Stomach (tissue), 8 donors: ENCODE measurements at regions not wholly inside any gene's neighbourhood (a gene's known extent, or its start where the extent isn't known, plus 50 kb on each side); places are given as distances from the start of the nearest gene placed in this dataset.
A peak's percentile ranks its signal among the peaks of the same experiment; 100 is the strongest.

Experiments used
- DNase-seq, 2 donors: peaks; one replicate each; pipeline versions ENCODE4 v3.0.0 to v3.0.0-alpha.2; 2013 to 2019
- H3K27ac ChIP-seq, 5 donors: fragments of 200-600 bp in 4 of 5; sonication (generic) in 4 of 5; one replicate each; pipeline ENCODE4 v1.5.1; 2013 to 2019; ENCODE audit warnings: mild to moderate bottlenecking in 1 of 5, moderate library complexity in 1 of 5
- H3K27me3 ChIP-seq, 3 donors: fragments of 200-600 bp; sonication (generic); one replicate each; pipeline ENCODE4 v1.5.1; 2017 to 2019; ENCODE audit warnings: mixed run types in 1 of 3
- H3K36me3 ChIP-seq, 4 donors: fragments of 200-600 bp; sonication (generic); 1 replicate in 3 of 4; 2 replicates in 1 of 4; pipeline ENCODE4 v1.5.1; 2016 to 2019
- H3K4me1 ChIP-seq, 4 donors: fragments of 200-600 bp; sonication (generic); one replicate each; pipeline ENCODE4 v1.5.1; 2016 to 2019
- H3K4me3 ChIP-seq, 4 donors: fragments of 200-600 bp; sonication (generic) in 3 of 4; one replicate each; pipeline ENCODE4 v1.5.1; 2016 to 2019; ENCODE audit warnings: mild to moderate bottlenecking in 1 of 4
- H3K9me3 ChIP-seq, 4 donors: fragments of 200-600 bp; sonication (generic); one replicate each; pipeline ENCODE4 v1.5.1; 2016 to 2019
- CTCF ChIP-seq, 7 experiments: fragments of 450-650 bp in 4 of 7; fragments of 200-600 bp in 3 of 7; sonication (generic) in 3 of 7; IDR thresholded peaks; one replicate each; pipeline ENCODE4 v1.5.1; 2016 to 2019; ENCODE audit warnings: antibody characterized with exemption in 7 of 7, control low read depth in 2 of 7, mild to moderate bottlenecking in 1 of 7
- EP300 ChIP-seq: sonication (generic); formaldehyde crosslinking; IDR thresholded peaks from one replicate; pipeline ENCODE4 v1.6.1; 2017; ENCODE audit warnings: antibody characterized with exemption
- POLR2A ChIP-seq, 4 donors: fragments of 450-650 bp; IDR thresholded peaks; one replicate each; pipeline ENCODE4 v1.6.1; 2016; ENCODE audit warnings: antibody characterized with exemption in 4 of 4, control low read depth in 2 of 4, mild to moderate bottlenecking in 1 of 4, moderate library complexity in 1 of 4
- POLR2AphosphoS5 ChIP-seq, 3 donors: sonication (generic); formaldehyde crosslinking; IDR thresholded peaks; one replicate each; pipeline ENCODE4 v1.6.1; 2016; ENCODE audit warnings: antibody characterized with exemption in 3 of 3
- WGBS, 5 donors: extraction: QIAGEN DNeasy Blood & Tissue Kit in 3 of 5; methylation state at CpG; one replicate each; pipeline versions ENCODE4 v1.1.5 to v1.1.7; 2013 to 2018; 5-methylcytosine and 5-hydroxymethylcytosine counted together
- intact Hi-C: fragments of 100-400 bp; cut with DNase I; formaldehyde crosslinking; loops from one replicate; pipeline ENCODE4 v1.15.1; 2023; ENCODE audit warnings: low total_unique reads
- donor health status: healthy with polysubstance abuse.
- donor health status: Bipolar disorder and iron deficiency.
- donor health status: healthy.

GRCh38 chrX:146224442-146224841 lies 406.8 kb downstream of the SLITRK2 start:
- H3K27ac ChIP-seq = no peak overlapping the region
- DNase-seq = peak in 1 of 2 donors; percentile 1
- no peak overlapping the region for H3K4me3 ChIP-seq
- H3K9me3 ChIP-seq = peaks cover 0 to 5% (median 2%) of the 10 kb centered on the region in 4 donors
- no peaks in the 10 kb centered on the region for H3K27me3 ChIP-seq
- 47 to 88% (median 59%) methylated on average over 1 of the region's 1 CpG for WGBS, 5 donors
- no peaks in the 10 kb centered on the region for H3K36me3 ChIP-seq
- TF ChIP-seq POLR2AphosphoS5 (IDR thresholded peaks at IDR 0.05) (no peak), POLR2A (IDR thresholded peaks at IDR 0.05) (no peak), EP300 (no peak), CTCF (IDR thresholded peaks at IDR 0.05) (no peak)
- intact Hi-C loops = no loop called here
- H3K4me1 ChIP-seq = no peaks in the 10 kb centered on the region

- H3K9me3 ChIP-seq = peaks cover 0 to 18% (median 6%) of the 10 kb centered on the region in 4 donors
- no peaks in the 10 kb centered on the region for H3K4me1 ChIP-seq
- no peaks in the 10 kb centered on the region for H3K36me3 ChIP-seq
- no peaks in the 10 kb centered on the region for H3K27me3 ChIP-seq
- no peak for DNase-seq
- H3K4me3 ChIP-seq = no peak overlapping the region
- 74 to 100% (median 86%) methylated on average over 2 of the region's 2 CpGs for WGBS, 5 donors
- intact Hi-C loops = no loop called here
- no peak for TF ChIP-seq POLR2AphosphoS5 (IDR thresholded peaks at IDR 0.05)
- TF ChIP-seq EP300 = no peak
- no peak for TF ChIP-seq POLR2A (IDR thresholded peaks at IDR 0.05)
- TF ChIP-seq CTCF (IDR thresholded peaks at IDR 0.05) = no peak
- H3K27ac ChIP-seq = no peak overlapping the region
Observed at GRCh38 chrX:146238173-146238572, 420.5 kb downstream of the SLITRK2 start.

GRCh38 chrX:146241902-146242301 lies 424.3 kb downstream of the SLITRK2 start:
- no peak for DNase-seq
- H3K4me1 ChIP-seq = no peaks in the 10 kb centered on the region
- H3K9me3 ChIP-seq = no peaks in the 10 kb centered on the region
- intact Hi-C loops = no loop called here
- H3K27me3 ChIP-seq = no peaks in the 10 kb centered on the region
- TF ChIP-seq POLR2A (IDR thresholded peaks at IDR 0.05) = no peak
- TF ChIP-seq EP300 = no peak
- no peak for TF ChIP-seq POLR2AphosphoS5 (IDR thresholded peaks at IDR 0.05)
- no peak for TF ChIP-seq CTCF (IDR thresholded peaks at IDR 0.05)
- WGBS, 5 donors = 58 to 72% (median 60%) methylated on average over 3 of the region's 3 CpGs
- H3K27ac ChIP-seq = no peak overlapping the region
- H3K36me3 ChIP-seq = no peaks in the 10 kb centered on the region
- no peak overlapping the region for H3K4me3 ChIP-seq

GRCh38 chrX:146243041-146243440 lies 425.4 kb downstream of the SLITRK2 start:
- Histone ChIP-seq H3K4me3 (no peak overlapping the region), H3K9me3 (no peaks in the 10 kb centered on the region), H3K27ac (no peak overlapping the region), H3K4me1 (no peaks in the 10 kb centered on the region), H3K27me3 (no peaks in the 10 kb centered on the region), H3K36me3 (no peaks in the 10 kb centered on the region)
- intact Hi-C loops = no loop called here
- no peak for TF ChIP-seq POLR2A (IDR thresholded peaks at IDR 0.05)
- no peak for TF ChIP-seq CTCF (IDR thresholded peaks at IDR 0.05)
- TF ChIP-seq POLR2AphosphoS5 (IDR thresholded peaks at IDR 0.05) = no peak
- no peak for TF ChIP-seq EP300
- no peak for DNase-seq
- WGBS, 5 donors = 65 to 74% (median 70%) methylated on average over 3 of the region's 3 CpGs
